Left ventricle myocardium inferior (tissue), 1 donor: ENCODE measurements at regions not wholly inside any gene's neighbourhood (a gene's known extent, or its start where the extent isn't known, plus 50 kb on each side); places are given as distances from the start of the nearest gene placed in this dataset.

Experiments
- DNase-seq: peaks from one replicate; pipeline ENCODE4 v3.0.0-alpha.2; 2020
- H3K27ac ChIP-seq: fragments of 200-600 bp; replicated peaks from 2 replicates; pipeline ENCODE4 v1.8.0; 2021
- H3K27me3 ChIP-seq: fragments of 200-600 bp; 2 replicates; pipeline ENCODE4 v1.8.0; 2021; ENCODE audit warnings: low read depth
- H3K36me3 ChIP-seq: fragments of 200-600 bp; 2 replicates; pipeline ENCODE4 v1.8.0; 2021
- H3K4me1 ChIP-seq: fragments of 200-600 bp; 2 replicates; pipeline ENCODE4 v1.8.0; 2021
- H3K4me3 ChIP-seq: fragments of 200-600 bp; 2 replicates; pipeline ENCODE4 v1.8.0; 2021; ENCODE audit warnings: mild to moderate bottlenecking, moderate library complexity
- H3K9me3 ChIP-seq: fragments of 200-600 bp; replicated peaks from 2 replicates; pipeline ENCODE4 v1.8.0; 2021
- CTCF ChIP-seq: fragments of 200-600 bp; IDR thresholded peaks from 2 replicates; pipeline ENCODE4 v1.8.0; 2021; ENCODE audit warnings: antibody characterized with exemption, mild to moderate bottlenecking, borderline replicate concordance
- intact Hi-C: fragments of 100-400 bp; cut with micrococcal nuclease; formaldehyde crosslinking; loops from one replicate; pipeline ENCODE4 v1.11.0; 2022
- donor health status: DM: no; HTN: yes; CAD: no; lungs with severe emphysema.

GRCh38 chr3:20776692-20777091 lies 590.7 kb upstream of the SGO1 start:
- no peak for DNase-seq
- Histone ChIP-seq H3K4me3 (no peak overlapping the region), H3K36me3 (no peaks in the 10 kb centered on the region), H3K4me1 (no peaks in the 10 kb centered on the region), H3K27me3 (no peaks in the 10 kb centered on the region), H3K27ac (no peak overlapping the region), H3K9me3 (no peaks in the 10 kb centered on the region)
- intact Hi-C loops, result no loop called here
- no peak for TF ChIP-seq CTCF

GRCh38 chr3:20776286-20776685 lies 590.3 kb upstream of the SGO1 start:
- H3K27me3 ChIP-seq, result no peaks in the 10 kb centered on the region
- no peak for DNase-seq
- H3K4me3 ChIP-seq, result no peak overlapping the region
- no peaks in the 10 kb centered on the region for H3K36me3 ChIP-seq
- H3K27ac ChIP-seq, result no peak overlapping the region
- H3K4me1 ChIP-seq, result no peaks in the 10 kb centered on the region
- intact Hi-C loops, result no loop called here
- TF ChIP-seq CTCF, result no peak
- no peaks in the 10 kb centered on the region for H3K9me3 ChIP-seq

GRCh38 chr3:20773320-20773984 lies 587.4 kb upstream of the SGO1 start:
- intact Hi-C loops, result no loop called here
- no peak for TF ChIP-seq CTCF
- Histone ChIP-seq H3K4me1 (no peaks in the 10 kb centered on the region), H3K27me3 (no peaks in the 10 kb centered on the region), H3K4me3 (no peak overlapping the region), H3K9me3 (no peaks in the 10 kb centered on the region), H3K27ac (no peak overlapping the region), H3K36me3 (no peaks in the 10 kb centered on the region)
- DNase-seq, result no peak

- Histone ChIP-seq H3K9me3 (peaks cover 3% of the 10 kb centered on the region), H3K4me1 (no peaks in the 10 kb centered on the region), H3K4me3 (no peak overlapping the region), H3K36me3 (no peaks in the 10 kb centered on the region), H3K27me3 (no peaks in the 10 kb centered on the region), H3K27ac (no peak overlapping the region)
- intact Hi-C loops, result no loop called here
- TF ChIP-seq CTCF, result no peak
- DNase-seq, result no peak
These were observed 586.9 kb upstream of the SGO1 start for GRCh38 chr3:20772869-20773268.

GRCh38 chr3:20769430-20769829 lies 583.4 kb upstream of the SGO1 start:
- Histone ChIP-seq H3K27me3 (no peaks in the 10 kb centered on the region), H3K4me3 (no peak overlapping the region), H3K4me1 (no peaks in the 10 kb centered on the region), H3K36me3 (no peaks in the 10 kb centered on the region), H3K27ac (no peak overlapping the region), H3K9me3 (peaks cover 13% of the 10 kb centered on the region)
- intact Hi-C loops, result no loop called here
- TF ChIP-seq CTCF, result no peak
- no peak for DNase-seq
